HCT116 (cell line): ENCODE measurements at regions not wholly inside any gene's neighbourhood (a gene's known extent, or its start where the extent isn't known, plus 50 kb on each side); places are given as distances from the start of the nearest gene placed in this dataset.

Source experiments
- EZH2 ChIP-seq: fragments of 200-600 bp; sonication (generic); IDR thresholded peaks from 2 replicates; pipeline ENCODE4 v1.6.1; 2017; ENCODE audit warnings: antibody characterized with exemption, mixed run types
- EZH2phosphoT487 ChIP-seq: fragments of 200-600 bp; IDR thresholded peaks from 2 replicates; pipeline ENCODE4 v1.6.1; 2018; ENCODE audit warnings: antibody characterized with exemption, borderline replicate concordance
- POLR2AphosphoS5 ChIP-seq: IDR thresholded peaks from 2 replicates; pipeline ENCODE4 v1.6.1; 2011; ENCODE audit warnings: mild to moderate bottlenecking, low read depth, low read length, moderate library complexity

DNA sequence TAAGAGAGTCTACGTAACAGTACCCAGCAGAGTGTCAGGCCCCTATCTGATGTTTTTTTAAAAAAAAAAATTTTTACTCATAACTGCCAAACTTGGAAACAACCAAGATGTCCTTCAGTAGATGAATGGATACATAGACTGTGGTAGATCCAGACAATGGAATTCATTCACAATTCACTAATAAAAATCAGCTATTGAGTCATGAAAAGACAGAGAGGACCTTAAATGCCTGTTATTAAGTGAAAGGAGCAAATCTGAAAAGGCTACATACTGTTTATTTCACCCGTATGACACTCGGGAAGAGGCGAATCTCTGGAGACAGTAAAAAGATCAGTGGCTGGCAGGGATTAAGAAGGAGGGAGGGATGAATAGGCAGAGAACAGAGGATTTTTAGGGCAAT lies 541.4 kb upstream of the TENM4 start:
- TF ChIP-seq POLR2AphosphoS5 (no peak), EZH2 (no peak), EZH2phosphoT487 (no peak)
